ENCODE measurements at regions not wholly inside any gene's neighbourhood (a gene's known extent, or its start where the extent isn't known, plus 50 kb on each side); places are given as distances from the start of the nearest gene placed in this dataset.

DNA sequence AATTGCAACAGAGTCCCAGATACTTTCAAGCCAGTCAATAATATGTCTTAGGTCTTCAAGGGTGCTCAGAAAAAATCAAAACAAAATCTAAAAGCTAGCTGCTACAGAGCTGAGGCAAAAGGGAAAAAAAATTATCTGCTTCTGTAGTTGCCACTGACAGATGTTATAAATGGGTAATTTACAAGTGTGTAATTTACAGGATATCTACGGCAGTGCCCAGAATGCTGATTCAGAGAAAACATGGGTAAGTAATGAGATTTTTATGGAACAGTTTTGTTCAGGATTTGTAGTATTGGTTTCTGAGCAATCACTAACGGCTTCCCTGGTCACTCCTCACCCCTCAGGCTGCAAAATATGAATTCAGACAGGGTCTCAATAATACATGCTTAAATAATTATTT lies 234.1 kb downstream of the GALC start:
- TF ChIP-seq, protein P1, sequence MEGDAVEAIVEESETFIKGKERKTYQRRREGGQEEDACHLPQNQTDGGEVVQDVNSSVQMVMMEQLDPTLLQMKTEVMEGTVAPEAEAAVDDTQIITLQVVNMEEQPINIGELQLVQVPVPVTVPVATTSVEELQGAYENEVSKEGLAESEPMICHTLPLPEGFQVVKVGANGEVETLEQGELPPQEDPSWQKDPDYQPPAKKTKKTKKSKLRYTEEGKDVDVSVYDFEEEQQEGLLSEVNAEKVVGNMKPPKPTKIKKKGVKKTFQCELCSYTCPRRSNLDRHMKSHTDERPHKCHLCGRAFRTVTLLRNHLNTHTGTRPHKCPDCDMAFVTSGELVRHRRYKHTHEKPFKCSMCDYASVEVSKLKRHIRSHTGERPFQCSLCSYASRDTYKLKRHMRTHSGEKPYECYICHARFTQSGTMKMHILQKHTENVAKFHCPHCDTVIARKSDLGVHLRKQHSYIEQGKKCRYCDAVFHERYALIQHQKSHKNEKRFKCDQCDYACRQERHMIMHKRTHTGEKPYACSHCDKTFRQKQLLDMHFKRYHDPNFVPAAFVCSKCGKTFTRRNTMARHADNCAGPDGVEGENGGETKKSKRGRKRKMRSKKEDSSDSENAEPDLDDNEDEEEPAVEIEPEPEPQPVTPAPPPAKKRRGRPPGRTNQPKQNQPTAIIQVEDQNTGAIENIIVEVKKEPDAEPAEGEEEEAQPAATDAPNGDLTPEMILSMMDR (IDR thresholded peaks at IDR 0.05), result no peak
- no peak for TF ChIP-seq POLR2A (IDR thresholded peaks at IDR 0.05)

Data from esophagus squamous epithelium (tissue), 4 donors.